DMS 273 (cell line): ENCODE measurements at regions not wholly inside any gene's neighbourhood (a gene's known extent, or its start where the extent isn't known, plus 50 kb on each side); places are given as distances from the start of the nearest gene placed in this dataset.
"Not testable (repeated sequence)": the region's sequence is repeated elsewhere in the genome, so short reads cannot be mapped to it uniquely, and the experiment has no call there.

Experiments used
- DNase-seq: peaks from one replicate; lab custom pipeline; 2025; ENCODE audit not compliant: unreplicated experiment; lab: John Stamatoyannopoulos, UW

- no peak for DNase-seq
Observed at GRCh38 chr2:105502625-105503334, 103.9 kb upstream of the FHL2 start.

DNA sequence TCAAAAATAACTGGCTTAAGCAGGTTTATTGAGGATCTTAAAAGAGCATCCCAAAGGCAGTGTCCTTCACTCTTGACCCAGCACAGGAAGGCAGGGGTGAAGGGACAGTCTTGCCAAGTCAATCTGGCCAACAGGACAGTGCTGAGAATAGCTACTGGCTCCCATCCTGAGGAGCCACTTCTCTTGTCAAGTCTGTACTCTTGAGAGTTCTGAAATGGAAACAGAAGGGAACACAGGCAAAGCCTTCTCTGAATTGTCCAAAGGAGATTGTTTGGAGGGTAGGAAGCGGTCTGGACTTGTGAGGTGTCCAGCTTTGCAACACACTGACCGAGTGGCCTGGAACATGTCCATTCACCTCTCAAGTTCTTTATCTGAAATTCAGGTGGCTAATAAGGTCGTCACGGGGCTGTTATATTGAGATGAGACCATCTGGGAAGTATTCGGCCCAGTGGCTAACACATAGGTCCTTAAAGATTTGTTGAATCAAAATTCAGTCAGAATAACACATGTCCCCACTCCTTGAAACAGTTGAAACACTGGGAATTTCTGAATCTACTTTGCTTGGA lies 99.5 kb upstream of the FHL2 start:
- no peak for DNase-seq

- no peak for DNase-seq
Observed at GRCh38 chr2:105497094-105497493, 98.2 kb upstream of the FHL2 start.

DNA sequence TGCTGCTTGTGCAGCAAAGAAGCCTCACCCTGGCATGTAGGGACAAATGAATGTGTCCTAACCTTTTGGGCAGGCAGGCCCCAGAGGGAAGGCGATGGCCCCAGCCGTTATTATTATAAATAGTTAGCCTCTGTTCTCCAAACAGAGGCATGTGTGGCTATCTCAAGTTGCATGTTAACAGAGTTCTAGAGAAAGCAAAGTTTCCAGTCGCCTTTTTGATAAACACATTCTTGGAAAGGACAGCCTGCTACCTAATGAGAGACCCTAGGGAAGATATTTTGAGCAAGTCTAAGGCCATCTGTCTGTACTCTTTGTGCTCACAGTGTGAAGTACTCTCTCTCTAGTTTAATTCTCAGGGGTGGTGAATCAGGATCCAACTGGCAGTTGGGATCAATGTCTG lies 97.4 kb upstream of the FHL2 start:
- peak; percentile 66 for DNase-seq

DNA sequence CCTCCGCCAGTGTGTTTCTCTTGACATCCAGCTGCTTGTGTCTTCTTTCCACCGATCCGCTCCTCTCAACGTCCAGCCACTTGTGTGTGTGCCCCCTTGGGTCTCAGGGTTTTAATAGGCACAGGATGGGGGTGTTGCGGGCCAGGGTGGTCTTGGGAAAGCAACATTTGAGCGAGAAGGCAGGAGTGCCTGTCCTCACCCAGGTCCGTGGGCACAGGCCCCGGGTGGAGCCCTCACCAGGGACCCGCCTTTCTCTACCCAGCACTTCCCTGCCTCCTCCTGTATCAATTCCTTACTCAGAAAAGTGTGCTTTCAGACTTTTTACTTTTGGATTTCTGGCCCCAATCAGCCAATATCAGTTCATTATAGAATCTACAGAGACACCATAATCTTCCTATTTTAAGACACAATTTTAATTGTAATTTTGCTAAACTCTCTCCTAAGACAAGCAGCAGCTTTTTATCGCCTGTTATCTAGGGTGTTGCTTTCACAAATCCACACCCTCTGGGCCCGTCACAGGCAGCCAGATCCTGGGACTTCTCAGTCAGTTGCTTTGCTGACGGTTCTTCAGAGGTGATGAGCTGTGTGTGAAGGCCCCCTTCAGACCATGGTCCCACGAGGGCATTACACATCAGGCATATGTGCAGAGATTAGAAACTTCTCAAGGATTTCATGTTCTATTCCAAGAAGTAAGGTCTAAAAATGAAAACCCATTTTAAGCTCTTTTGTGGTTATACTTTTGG lies 96.0 kb upstream of the FHL2 start:
- DNase-seq, result peak; percentile 5

- DNase-seq, result no peak
Observed at GRCh38 chr2:105490956-105491355, 92.1 kb upstream of the FHL2 start.

- DNase-seq, result no peak
Observed at GRCh38 chr2:105490204-105490603, 91.4 kb upstream of the FHL2 start.

- DNase-seq, result no peak
Observed at GRCh38 chr2:105489168-105489878, 90.5 kb upstream of the FHL2 start.

DNA sequence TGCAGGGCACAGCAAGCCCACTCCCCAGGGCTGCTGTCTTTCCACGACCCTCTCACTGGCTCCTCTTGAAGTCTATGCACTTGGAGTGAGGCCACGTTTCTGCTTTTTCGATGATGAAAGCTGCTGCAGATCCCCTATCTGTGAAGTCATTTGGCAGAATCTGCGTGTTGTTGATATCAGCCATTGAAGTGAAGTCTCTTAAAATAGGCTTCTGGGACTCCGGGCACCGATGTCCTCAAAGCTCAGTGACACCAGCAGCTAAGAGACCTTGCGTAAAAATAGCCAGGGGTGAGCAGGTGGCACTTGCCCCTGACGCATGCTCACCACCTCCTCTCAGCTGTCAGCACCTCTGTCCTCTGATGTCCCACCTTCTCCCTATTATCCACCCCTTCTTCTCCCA lies 89.4 kb upstream of the FHL2 start:
- no peak for DNase-seq

DNA sequence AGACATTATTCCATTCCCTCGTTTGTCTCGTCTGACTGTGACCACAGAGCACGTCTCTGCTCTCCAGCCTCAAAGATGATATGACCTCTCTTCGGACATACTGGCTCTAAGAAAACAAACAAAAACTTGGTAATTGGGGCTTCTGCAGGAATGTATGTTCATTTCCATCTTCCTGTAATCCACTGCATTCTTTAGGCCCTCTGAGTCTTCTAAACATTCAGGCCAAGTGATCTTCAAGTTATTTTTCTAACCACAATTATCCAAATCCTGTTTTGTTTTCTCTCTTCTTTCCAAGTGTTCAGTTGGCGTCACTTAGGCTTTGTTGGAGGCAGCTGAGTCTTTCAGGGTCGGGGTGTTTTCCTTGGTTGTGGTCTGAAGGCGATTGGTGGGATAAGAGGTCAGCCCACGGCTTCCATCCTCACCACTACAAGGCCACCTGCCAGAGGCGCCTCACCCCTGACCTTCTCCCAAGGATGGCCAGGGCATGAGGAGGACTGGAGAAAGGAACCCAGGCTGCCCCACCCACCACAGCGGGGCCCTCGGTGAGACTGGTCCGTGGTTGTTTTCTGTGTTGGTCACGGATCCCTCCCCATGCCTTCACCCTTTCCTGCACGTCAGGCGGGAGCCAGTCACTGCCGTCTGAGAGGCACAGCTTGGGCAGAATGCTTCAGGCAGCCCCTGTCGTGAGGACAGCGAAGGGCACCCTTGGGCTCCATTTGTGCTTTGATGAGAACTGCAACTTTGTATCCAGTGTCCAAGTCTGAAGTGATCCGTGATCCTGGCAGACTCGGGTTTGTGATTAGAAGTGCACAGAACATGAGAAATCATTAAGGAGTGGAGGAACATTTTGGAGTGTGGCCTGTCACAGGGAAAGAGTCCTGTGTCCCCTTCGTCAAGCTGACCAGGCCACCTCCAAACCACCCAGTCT lies 88.6 kb upstream of the FHL2 start:
- no peak for DNase-seq

DNA sequence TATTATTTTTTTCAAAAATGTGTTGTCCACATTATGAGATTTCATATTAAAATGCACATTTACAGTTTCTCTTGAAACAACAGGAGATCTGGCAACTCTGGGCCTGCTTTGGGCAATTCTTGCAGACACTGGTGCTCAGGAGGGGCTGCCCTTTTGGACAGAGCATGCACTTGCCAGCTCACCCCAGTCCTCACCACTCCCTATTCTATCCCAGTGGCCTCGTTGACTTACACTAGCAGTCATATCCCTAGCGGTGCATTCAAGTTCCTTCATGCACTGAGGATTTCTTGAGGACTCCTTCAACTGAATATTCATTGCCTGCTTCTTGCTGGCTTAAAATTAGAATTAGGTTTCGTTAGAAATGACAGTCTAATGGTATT lies 87.9 kb upstream of the FHL2 start:
- DNase-seq, result no peak

- DNase-seq, result no peak
Observed at GRCh38 chr2:105478670-105479069, 79.8 kb upstream of the FHL2 start.

- DNase-seq, result not testable (repeated sequence)
Observed at GRCh38 chr2:105477050-105477620, 78.3 kb upstream of the FHL2 start.

GRCh38 chr2:105473011-105473410 lies 74.2 kb upstream of the FHL2 start:
- DNase-seq, result no peak

GRCh38 chr2:105470979-105471378 lies 72.1 kb upstream of the FHL2 start:
- peak; percentile 82 for DNase-seq

GRCh38 chr2:105469781-105470180 lies 70.9 kb upstream of the FHL2 start:
- DNase-seq, result no peak

GRCh38 chr2:105468582-105469042 lies 69.8 kb upstream of the FHL2 start:
- no peak for DNase-seq

DNA sequence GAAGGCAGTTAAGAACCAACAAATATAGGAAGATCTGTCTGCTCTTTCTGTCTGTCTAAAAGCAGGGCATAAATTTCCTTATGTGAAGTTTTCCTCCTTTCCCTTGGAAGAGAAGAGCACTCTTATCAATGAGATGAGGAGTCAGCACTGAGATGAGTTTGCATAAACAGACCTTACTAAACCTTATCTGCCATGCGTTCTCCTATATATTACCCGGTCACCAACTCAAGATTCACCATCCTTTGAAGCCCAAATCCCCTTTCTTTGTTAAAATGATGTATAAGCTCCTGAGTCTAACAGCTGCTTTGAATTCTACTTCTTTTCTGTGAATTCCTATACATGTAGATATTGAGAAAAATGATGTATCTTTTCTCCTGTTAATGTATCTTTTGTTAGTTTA lies 65.5 kb upstream of the FHL2 start:
- DNase-seq, result no peak

GRCh38 chr2:105460048-105460732 lies 61.3 kb upstream of the FHL2 start:
- no peak for DNase-seq

GRCh38 chr2:105458076-105458475 lies 59.2 kb upstream of the FHL2 start:
- no peak for DNase-seq
